Panc1 (cell line): ENCODE measurements at regions not wholly inside any gene's neighbourhood (a gene's known extent, or its start where the extent isn't known, plus 50 kb on each side); places are given as distances from the start of the nearest gene placed in this dataset.

Experiments used
- ATAC-seq: fragments of 200-7000 bp; cut with Tn5 transposase; 2 replicates; pipeline ENCODE4 v1.9.1; 2020; ENCODE audit warnings: mild to moderate bottlenecking, moderate library complexity
- BruUV-seq: library from RNA; stranded (reverse); fragments of 400-500 nt; replicated peaks from 2 replicates; lab custom pipeline; 2021; lab: Mats Ljungman, UMichigan
- CTCF ChIA-PET: fragments of 300-600 bp; sonication (Branson Sonifier 250); formaldehyde crosslinking; loops from one replicate; lab custom pipeline; 2022; ENCODE audit warnings: antibody characterized with exemption; lab: Charles Lee
- POLR2A ChIA-PET: fragments of 300-600 bp; sonication (Branson Sonifier 250); formaldehyde crosslinking; loops from one replicate; lab custom pipeline; 2022; ENCODE audit warnings: antibody characterized with exemption; lab: Charles Lee
- DNase-seq: peaks from one replicate; pipeline ENCODE4 v3.0.0-alpha.2; 2010; ENCODE audit warnings: low read depth, low spot score
- H3K27ac ChIP-seq: 2 replicates; pipeline ENCODE4 v1.5.1; 2011; ENCODE audit warnings: mild to moderate bottlenecking, low read length, inconsistent platforms
- H3K27me3 ChIP-seq: fragments of 200-500 bp; sonication (Bioruptor generic); 2 replicates; pipeline ENCODE4 v1.6.0; 2014; ENCODE audit warnings: low read length, inconsistent platforms; ENCODE audit not compliant: control insufficient read depth, insufficient read depth
- H3K36me3 ChIP-seq: fragments of 200-500 bp; sonication (Bioruptor generic); 2 replicates; pipeline ENCODE4 v1.5.1; 2014; ENCODE audit warnings: inconsistent platforms, mild to moderate bottlenecking, low read length, moderate library complexity; ENCODE audit not compliant: control insufficient read depth, insufficient read depth
- H3K4me1 ChIP-seq: 2 replicates; pipeline ENCODE4 v1.5.1; 2011; ENCODE audit warnings: inconsistent platforms, mild to moderate bottlenecking, low read length, moderate library complexity; ENCODE audit not compliant: control insufficient read depth, insufficient read depth
- H3K4me3 ChIP-seq, 2 experiments: 2 replicates each; pipeline ENCODE4 v1.5.1; 2011 to 2012; ENCODE audit warnings: low read depth in 2 of 2, low read length in 2 of 2, mild to moderate bottlenecking in 2 of 2, inconsistent platforms in 1 of 2, moderate library complexity in 1 of 2
- H3K9me3 ChIP-seq: fragments of 200-500 bp; sonication (Bioruptor generic); 2 replicates; pipeline ENCODE4 v1.5.1; 2014; ENCODE audit warnings: low read depth, mild to moderate bottlenecking, inconsistent platforms, low read length, moderate library complexity; ENCODE audit not compliant: control insufficient read depth, insufficient read depth
- CTCF ChIP-seq: fragments of 450-650 bp; IDR thresholded peaks from 2 replicates; pipeline ENCODE4 v1.5.1; 2017; ENCODE audit warnings: mild to moderate bottlenecking
- POLR2AphosphoS5 ChIP-seq: IDR thresholded peaks from 2 replicates; pipeline ENCODE4 v1.6.1; 2012; ENCODE audit warnings: mild to moderate bottlenecking, low read depth, low read length, moderate library complexity
- REST ChIP-seq, 2 experiments: IDR thresholded peaks; 2 replicates each; pipeline ENCODE4 v1.6.1; 2011 to 2012; ENCODE audit warnings: low read depth in 2 of 2, control low read depth in 1 of 2, low read length in 1 of 2, mild to moderate bottlenecking in 1 of 2, moderate library complexity in 1 of 2; ENCODE audit not compliant: insufficient read depth in 1 of 2
- SIN3A ChIP-seq: IDR thresholded peaks from 2 replicates; pipeline ENCODE4 v1.6.1; 2012; ENCODE audit warnings: low read depth, mild to moderate bottlenecking, low read length, moderate library complexity, borderline replicate concordance; ENCODE audit not compliant: insufficient read depth
- TCF7L2 ChIP-seq: IDR thresholded peaks from 2 replicates; pipeline ENCODE4 v1.6.1; 2011; ENCODE audit warnings: mild to moderate bottlenecking, low read depth, low read length, inconsistent platforms
- in situ Hi-C: cut with HindIII; loops from 2 replicates; pipeline ENCODE4 v1.10.0; 2016; ENCODE audit warnings: low sequenced_read_pairs, low pct_unique_long_range_greater_than_20kb
- intact Hi-C: fragments of 100-400 bp; cut with micrococcal nuclease; formaldehyde crosslinking; loops from one replicate; pipeline ENCODE4 v1.10.0; 2022; ENCODE audit not compliant: unreplicated experiment

DNA sequence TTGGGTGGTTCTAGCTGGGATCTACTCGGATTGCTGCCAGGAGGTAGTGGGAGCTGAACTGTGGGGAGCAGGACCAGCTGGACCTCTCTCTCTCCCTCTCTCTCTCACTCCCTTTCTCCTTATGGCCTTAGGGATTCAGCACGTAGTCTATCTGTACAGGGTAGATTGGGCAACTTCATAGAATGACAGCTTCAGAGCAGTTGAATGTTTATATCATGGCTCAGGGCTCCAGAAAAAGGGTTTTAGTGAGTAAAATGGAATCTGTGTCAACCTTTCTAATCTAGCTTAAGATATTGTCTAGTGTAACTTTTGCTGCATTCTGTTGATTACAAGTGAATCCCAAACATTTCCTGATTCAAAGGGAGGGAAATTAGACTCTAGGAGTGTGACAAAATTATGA lies 127.7 kb upstream of the PDGFD start:
- H3K4me3 ChIP-seq: no peak overlapping the region
- no peaks in the 10 kb centered on the region for H3K4me1 ChIP-seq
- H3K36me3 ChIP-seq: no peaks in the 10 kb centered on the region
- H3K27ac ChIP-seq: no peak overlapping the region
- intact Hi-C loops (no loop called here), in situ Hi-C loops (no loop called here)
- no peaks in the 10 kb centered on the region for H3K27me3 ChIP-seq
- BruUV-seq: no TSS peak
- H3K9me3 ChIP-seq: no peaks in the 10 kb centered on the region
- ChIA-PET POLR2A (no interaction called here), CTCF (no interaction called here)
- ATAC-seq: no peak
- no peak for DNase-seq
- TF ChIP-seq REST (IDR thresholded peaks at IDR 0.05; ENCODE audit: insufficient read depth in 1 of 2, low read depth in 2 of 2, low read length in 1 of 2) (no peak), SIN3A (no peak), TCF7L2 (no peak), CTCF (no peak), POLR2AphosphoS5 (no peak)

- BruUV-seq: no TSS peak
Measured at GRCh38 chr11:104286129-104286528, 122.2 kb upstream of the PDGFD start.

More at GRCh38 chr11:104286129-104286528, 122.2 kb upstream of the PDGFD start:
- ATAC-seq: no peak
- ChIA-PET POLR2A (no interaction called here), CTCF (no interaction called here)
- Histone ChIP-seq H3K4me3 (no peak overlapping the region), H3K27me3 (no peaks in the 10 kb centered on the region), H3K4me1 (no peaks in the 10 kb centered on the region), H3K27ac (no peak overlapping the region), H3K36me3 (no peaks in the 10 kb centered on the region), H3K9me3 (no peaks in the 10 kb centered on the region)
- DNase-seq: no peak
- in situ Hi-C loops (no loop called here), intact Hi-C loops (no loop called here)
- no peak for TF ChIP-seq TCF7L2
- no peak for TF ChIP-seq SIN3A
- TF ChIP-seq POLR2AphosphoS5: no peak
- no peak for TF ChIP-seq CTCF
- no peak for TF ChIP-seq REST (IDR thresholded peaks at IDR 0.05; ENCODE audit: insufficient read depth in 1 of 2, low read depth in 2 of 2, low read length in 1 of 2)
